HS-5 (cell line): ENCODE measurements at regions not wholly inside any gene's neighbourhood (a gene's known extent, or its start where the extent isn't known, plus 50 kb on each side); places are given as distances from the start of the nearest gene placed in this dataset.
A peak's percentile ranks its signal among the peaks of the same experiment; 100 is the strongest.
"Not testable (repeated sequence)": the region's sequence is repeated elsewhere in the genome, so short reads cannot be mapped to it uniquely, and the experiment has no call there.

Source experiments
- DNase-seq: peaks from one replicate; pipeline ENCODE4 v3.0.0-alpha.2; 2012; ENCODE audit warnings: low read depth

DNA sequence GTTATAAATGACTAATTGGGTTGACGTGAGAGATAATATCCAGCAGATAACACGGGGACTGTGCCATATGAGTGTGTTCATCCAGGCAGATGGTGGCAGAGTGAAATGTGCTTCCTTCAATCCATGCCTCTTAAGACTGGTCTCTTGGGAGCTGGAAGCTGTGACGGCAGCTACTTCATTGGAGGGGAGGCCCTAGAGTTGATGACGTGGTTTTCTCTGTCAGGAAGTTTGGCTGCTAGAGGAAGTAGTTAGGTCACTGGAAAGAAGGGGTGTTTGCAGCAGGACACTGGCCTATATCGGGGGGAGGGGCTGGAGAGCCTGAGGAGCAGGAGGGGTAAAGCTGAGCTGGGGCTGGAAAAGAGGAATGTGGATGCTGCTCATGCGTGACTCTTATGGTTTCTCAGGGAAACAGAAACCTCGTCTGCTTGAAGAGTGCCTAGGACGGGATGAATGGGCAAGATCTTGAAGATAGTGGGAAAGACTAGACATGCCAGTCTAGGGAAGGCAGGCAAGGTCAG, 3051.6 kb downstream of the RPIA start:
- not testable (repeated sequence) for DNase-seq

DNA sequence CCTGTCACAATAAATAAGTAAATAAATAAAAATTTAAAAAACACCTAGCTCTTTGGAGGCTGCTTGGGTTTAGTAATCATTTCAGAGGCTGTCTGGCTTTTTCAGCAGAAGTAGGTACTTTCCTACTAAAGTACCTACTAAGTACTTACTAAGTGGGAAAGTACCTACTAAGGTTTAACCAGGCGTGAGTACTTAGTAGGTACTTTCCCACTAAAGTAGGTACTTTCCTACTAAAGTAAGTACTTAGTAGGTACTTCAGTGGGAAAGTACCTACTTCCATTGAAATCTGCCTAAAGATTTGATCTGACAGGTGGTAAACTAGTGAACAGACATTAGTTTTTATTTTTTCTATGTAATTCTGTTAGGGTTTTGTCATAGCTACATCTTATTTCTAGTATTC, 3052.4 kb downstream of the RPIA start:
- not testable (repeated sequence) for DNase-seq

DNA sequence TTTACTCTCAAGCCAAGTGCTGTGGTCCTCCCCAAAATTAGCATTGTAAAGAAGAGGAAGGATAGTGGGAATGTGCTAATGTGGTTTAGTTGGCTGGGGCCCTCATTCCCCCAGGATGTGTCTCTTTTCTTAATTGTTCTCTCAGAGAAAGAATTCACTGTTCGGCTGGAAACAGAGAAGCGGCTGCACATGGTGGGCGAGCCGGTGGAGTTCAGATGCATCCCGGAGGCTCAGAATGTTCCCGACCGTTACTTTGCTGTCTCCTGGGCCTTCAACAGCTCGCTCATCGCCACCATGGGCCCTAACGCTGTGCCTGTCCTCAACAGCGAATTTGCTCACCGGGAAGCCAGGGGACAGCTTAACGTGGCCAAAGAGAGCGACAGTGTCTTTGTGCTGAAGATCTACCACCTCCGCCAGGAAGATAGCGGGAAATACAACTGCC, 3053.2 kb downstream of the RPIA start:
- not testable (repeated sequence) for DNase-seq

DNA sequence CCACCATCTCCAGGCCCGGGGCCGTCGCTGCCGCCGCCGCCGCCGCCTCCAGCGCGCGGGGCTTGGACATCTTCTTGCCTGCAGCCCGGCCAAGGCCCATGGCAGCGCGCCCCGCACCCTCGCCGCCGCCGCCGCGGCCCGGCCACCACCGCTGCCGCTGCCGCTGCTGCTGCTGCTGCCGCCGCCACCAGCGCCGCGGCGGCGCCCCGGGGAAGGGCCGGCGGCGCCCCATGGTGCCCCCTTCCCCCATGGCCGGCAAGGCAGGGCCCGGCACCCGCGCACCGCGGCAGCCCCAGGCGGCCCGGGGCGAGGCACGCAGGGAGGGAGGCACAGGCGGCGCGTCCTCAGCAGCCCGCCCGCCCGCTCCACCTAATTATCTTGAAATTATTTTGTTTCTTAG, 3057.4 kb downstream of the RPIA start:
- no peak for DNase-seq

DNA sequence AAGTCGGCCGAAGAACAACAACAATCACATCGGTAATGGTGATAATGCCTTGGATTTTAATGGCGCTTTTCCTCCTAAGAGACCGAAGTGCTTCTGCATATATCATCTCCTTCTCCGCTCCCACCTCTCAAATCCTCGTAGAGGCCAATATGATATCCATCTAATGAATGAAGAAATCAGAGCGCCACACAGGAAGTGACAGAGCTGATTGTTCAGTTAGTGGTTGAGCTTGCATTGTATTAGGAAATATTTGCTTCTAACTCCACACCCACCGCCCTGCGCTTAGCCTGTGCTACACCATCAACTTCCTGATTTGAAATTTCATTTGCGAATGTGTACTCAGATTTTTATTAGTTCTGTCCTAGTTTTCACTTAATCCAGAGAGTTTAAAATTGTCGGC, 3058.2 kb downstream of the RPIA start:
- DNase-seq, result not testable (repeated sequence)

DNA sequence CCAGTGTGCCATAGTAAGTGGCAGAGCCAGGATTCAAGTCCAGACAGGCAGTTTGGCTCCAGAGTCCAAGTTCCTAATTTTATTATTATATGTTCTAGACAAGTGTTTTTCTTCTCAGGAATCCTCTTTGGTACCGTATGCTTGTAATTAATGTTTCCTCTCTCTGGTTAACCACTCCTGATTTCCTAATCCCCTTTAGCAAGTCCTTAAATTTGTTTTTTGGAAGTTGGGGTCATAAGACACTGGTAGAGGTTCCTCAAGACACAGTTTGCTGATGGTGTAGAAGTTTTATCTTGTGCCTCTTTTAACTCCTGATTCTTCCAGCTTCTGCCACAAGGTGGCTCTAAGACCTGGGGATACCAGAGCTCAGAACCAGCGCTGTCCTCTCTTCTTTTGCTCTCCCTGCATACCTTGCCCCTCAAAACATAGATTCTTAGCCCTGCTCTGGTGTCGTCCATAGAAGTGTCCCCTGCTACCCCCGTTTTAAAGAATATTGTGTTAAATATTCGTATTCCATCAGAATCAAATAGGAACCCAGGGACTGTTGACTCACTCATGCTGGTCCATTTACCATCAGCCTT, 3068.0 kb downstream of the RPIA start:
- not testable (repeated sequence) for DNase-seq

DNA sequence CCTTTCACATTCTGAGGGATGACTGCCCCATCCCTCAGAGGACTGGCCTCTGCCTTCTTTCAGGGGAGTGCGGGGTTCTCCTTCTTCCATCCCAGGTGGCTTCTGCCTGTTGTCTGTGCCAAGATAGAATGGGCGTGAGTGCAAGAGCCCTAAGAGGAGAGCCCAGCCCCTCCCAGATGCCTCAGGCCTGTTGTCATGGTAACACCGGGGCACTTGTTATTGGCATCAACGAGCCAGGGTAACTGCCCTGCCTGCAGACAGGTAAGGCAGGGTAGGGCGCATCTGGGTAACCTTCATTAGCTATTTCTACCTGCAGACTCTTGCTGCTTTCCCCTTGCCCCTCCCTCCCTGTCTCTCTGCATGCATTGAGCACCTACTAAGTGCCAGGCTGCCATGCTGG, 3069.2 kb downstream of the RPIA start:
- DNase-seq, result not testable (repeated sequence)

DNA sequence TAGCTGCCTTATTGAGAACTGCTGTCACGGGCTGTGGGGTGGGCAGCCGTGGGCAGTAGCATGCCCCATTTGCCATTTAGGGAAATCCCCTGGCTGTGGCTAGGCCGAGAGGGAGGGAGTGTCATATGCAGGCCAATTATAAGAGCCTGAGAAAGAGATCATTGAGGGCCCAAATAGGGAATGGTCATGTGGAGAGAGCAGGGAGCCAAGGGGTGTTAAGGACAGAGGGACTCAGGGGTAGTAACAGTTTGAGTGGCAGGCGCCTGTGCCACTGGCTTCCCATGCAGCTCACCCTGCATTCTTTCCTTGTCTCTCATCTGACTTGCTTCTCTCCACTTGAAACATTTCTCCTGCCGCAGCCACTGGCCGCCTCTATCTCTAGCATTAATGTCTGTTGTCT, 3070.8 kb downstream of the RPIA start:
- not testable (repeated sequence) for DNase-seq

DNA sequence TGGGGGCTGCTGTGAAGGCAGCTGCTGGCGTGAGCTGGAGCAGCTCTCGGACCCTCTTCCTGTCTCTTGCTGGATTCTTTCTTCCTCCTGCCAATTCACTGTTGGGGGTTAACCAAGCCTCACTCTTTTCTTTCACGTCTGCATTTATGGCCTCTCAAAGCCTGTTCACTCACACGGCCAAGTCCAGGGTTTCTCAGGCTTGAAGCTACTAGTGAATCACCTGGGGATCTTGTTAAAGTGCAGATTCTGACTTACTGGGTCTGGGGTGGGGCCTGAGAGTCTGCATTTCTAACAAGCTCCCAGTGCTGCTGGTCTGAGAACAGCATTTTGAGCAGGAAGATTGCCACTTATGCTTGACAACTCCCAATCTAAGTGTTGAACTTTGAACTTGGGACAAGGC, 3072.2 kb downstream of the RPIA start:
- DNase-seq, result not testable (repeated sequence)

DNA sequence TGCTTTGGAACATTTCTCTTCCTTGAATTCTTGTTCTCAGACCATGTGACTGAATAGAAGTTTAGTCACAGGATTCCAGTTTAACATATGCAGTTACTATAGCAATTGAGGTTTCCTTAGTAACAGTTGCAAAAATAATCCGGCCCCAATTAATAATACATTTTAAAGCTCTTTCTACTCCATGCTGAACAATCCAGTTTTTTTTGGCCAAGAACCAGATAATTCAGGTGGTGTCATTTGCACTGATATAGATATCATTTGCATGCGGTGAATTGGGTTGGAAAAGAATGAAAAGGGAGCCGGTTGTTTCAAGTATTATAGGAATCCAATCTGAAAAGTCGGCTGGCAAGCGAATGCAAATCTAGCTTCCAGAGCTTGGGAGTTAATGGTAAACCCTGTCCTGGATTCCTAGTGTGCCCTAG, 3073.1 kb downstream of the RPIA start:
- DNase-seq, result not testable (repeated sequence)

DNA sequence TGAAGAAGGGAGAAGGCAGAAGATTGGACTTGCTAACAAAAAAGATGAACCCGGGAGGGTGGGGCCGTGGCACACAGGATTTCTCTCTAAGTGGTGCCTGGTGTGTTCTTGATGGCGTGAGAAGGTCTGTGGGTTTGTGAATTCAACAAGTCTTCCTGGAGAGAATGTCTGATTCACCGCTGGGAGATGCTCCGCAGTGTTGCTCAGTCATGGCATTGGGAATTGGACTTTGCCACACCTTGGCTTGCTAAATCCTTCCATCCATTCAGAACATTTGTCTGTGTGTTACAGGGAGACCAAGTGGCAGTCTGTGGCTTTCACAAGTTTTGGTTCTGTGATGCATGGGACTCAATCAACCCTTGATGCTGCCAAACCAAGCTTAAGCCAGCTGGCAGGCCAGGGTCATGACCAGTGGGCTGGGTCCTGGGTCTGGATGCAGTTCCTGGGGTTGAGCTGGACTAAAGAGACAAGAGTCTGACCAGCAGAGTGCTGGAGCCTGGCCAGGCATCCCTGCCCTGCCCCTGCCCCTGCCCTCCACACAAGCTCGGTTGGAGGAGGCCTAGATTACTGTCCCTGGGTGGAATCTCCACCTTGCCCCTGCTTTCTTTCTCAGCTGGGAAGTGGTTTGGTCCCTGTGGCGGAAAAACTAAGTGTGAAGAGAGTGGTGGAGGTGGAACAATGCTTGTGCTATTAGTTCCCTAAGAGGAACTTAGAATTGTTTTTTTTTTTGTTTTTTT, 3073.7 kb downstream of the RPIA start:
- DNase-seq, result not testable (repeated sequence)

DNA sequence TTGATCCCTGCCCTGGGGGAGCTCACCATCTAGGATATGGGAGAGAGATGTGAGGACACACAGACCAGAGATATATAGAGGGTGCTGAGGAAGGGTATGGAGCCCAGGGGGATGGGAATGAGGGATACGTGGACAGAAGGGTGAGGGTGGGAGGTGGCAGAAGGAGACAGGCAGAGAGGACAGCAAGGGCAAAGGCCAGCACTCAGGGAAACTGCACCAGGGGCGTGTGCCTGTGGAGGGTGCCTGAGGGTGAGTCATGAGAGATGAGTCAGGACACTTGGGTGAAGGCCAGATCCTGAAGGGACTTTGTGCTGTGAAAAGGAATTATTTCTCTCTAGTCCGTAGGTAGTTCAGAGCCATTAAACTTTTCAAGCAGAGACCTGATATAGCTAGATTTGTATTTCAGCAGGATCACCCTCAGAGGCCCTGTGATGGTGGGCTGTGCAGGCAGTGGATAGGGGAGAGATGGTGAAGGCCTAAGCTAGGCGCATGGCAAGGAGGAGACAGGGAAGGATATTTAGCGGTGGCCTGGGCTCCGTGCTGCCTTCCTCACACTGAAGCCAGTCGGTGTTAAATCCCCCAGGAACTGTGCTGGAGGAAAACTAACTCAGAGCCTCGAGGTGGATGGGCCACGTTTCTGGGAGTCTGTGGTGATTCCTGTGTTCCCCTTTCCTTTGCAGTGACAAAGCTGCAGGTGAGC, 3075.0 kb downstream of the RPIA start:
- peak; percentile 58 for DNase-seq

DNA sequence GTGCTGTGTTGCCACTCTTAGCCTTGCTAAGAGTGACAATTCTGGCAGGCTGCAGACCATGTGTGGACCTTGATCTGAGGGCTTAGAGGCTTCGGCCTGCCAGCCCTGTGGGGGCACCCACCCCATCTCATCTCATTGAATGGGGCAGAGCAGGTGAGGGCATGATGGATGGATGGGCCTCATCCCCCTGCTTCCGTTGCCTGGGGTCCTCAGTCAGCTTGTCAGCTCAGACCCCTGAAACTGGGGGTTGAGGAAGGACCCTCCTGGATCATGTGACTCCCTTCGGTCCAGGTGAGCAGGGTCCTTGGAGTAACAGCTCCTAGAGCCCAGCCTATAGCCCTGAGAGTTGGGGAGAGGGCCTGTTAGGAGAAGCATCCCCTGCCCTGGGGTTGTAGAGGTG, 3076.8 kb downstream of the RPIA start:
- DNase-seq, result not testable (repeated sequence)

DNA sequence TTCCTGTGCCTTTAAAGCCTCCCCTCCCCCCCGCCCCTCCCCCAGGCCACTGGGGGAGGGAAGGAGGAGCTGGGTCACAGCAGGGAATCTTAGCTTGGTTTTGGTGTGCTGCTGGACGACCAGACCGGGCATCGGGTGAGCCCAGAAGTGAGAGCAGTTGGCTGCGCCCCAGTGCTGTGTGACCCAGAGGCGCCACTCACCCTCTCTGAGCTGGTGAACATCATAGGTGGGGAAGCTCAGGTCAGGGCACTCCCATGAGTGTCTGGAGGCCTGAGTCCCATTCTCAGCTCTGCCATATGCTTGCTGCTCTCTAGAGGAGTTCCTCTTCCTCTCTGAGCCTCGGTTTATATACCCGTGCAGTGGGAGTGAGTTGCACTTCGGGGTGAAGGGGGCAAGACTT, 3077.5 kb downstream of the RPIA start:
- not testable (repeated sequence) for DNase-seq

DNA sequence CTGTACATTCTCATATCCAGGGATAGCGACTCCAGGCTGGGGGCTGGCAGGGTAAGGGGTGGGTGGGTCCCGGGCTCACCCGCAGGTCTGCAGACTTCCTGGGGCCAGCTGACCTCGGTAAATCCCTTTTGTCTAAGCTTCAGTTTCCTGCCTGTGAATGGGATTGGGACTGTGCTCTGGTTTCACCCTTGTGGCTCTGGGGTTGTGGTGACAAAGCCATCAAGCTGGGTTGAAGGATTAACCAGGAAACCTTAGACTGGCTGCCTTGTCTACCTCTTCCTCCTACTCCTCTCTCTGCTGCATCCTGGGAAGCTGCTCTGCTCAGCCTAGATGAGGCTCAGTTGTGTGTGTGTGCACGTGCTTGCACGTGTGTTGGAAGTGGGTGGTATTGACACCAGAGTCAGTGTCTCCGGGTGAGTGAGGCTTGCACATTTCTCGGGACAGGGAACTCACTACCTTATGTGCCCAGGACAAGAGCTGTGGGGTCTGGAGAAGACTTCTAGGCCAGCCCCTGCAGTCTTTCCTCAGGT, 3078.6 kb downstream of the RPIA start:
- not testable (repeated sequence) for DNase-seq

DNA sequence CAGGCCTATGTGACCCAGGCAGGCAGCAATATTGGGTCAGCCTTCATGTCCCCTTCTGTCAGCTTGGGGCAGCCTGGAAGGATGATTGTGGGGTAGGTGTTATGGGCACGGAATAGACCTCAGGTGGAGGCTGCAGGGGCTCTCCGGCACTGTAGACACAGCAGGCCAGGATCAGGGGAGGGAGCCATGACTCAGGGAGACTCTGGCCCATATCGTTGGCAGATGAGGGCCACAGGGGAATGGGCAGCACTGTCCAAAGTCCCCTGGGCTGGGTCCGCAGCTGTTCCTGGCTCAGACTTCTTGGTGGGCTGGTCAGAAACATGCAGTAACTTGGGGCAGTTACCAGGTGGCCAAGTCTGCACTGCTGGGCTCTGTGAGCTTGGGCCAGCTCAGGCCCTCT, 3080.1 kb downstream of the RPIA start:
- DNase-seq, result not testable (repeated sequence)

DNA sequence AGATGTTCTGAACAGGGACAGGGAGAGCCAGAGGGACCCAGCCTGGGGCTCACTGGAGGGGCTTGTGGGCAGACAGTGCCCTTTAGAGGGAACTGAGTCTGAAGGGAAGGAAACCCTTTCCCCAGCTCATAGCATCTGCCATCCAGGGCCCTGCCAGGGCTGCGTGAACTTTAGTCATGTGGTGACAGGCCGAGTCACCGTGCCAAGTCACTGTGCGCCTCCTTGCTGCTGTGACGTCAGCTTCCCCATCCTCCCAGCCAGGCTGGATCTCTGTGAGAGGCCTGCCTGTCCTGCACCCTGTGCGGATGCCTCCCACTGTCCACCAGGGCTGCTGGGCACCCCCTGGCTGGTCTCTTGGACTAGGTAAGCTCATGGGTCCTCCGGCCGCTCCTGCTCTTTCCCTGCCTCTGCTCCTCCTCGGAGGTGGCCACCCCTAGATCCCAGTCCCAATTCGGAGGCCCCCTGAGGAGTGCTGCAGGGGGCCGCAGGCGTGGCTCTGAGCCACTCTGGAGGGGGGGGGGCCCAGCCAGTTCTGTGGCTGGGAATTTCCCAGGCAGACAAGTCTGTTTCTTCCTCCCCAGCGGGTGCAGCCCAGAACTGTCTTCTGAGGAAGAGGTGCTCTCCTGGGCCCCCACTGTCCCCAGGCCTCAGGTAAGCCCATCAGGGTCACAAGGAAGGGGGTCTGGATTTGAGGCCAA, 3080.9 kb downstream of the RPIA start:
- DNase-seq, result not testable (repeated sequence)

DNA sequence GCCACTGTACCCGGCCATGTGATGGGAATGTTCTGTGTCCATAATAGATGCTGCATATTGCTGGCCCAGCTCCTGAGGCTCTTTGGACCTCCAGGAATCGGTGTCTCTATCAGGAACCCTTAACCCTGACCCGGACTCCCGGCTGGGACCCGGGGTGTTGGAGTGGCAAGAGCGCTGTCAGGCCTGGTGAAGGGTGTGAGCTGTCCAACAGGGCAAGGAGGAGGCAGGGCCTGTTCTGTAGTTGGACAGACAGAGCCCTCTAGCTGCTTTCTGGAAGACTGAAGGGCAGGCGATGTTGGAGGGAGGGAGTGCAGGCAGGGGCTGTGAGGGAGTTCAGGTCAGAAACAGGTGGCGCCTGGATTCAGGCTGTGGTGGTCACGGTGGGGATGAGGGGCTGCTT, 3082.3 kb downstream of the RPIA start:
- DNase-seq, result not testable (repeated sequence)

DNA sequence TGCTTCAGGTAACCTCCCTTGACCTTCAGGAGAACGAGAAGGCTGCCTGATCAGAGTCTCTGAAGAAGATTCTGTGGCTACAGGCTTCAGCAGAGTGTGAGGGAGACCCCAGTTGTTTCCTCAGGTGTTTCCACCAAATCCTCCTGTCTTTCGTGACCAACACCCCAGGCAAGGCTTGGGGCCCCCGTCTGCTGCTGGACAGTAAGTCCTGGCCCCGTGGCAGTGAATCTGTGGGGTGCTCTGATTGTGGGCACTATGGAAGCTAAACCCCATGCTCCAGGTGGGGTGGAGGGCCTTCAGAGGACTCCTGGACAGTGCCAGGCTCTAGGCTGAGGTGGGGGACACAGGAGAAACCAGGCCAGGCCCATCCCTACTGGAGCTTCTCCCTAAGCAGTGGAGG, 3083.7 kb downstream of the RPIA start:
- not testable (repeated sequence) for DNase-seq

DNA sequence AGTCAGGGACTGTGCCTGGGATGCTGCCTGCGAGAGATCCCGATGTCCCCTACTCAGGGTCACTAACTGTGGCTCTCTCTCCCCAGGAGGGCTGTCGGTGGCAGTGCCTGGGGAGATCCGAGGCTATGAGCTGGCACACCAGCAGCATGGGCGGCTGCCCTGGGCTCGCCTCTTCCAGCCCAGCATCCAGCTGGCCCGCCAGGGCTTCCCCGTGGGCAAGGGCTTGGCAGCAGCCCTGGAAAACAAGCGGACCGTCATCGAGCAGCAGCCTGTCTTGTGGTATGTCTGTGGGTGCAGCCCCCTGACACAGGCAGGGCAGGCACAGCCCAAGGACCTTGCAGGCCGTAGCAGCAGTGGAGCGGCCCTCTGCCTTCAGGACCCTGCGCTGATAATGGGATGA, 3088.9 kb downstream of the RPIA start:
- DNase-seq, result not testable (repeated sequence)

DNA sequence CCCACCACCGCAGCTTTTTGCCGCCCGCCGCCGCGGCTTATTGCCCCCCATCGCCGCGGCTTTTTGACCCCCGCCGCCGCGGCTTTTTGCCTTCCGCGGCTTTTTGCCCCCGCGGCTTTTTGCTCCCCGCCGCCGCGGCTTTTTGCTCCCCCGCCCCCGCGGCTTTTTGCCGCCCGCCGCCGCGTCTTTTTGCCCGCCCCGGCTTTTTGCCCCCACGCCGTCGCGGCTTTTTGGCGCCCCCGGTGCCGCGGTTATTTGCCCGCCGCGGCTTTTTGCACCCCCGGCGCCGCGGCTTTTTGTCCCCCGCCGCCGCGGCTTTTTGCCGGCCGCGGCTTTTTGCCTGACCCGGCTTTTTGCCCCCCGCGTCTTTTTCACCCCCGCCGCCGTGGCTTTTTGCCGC, 3061.8 kb upstream of the TEKT4 start:
- DNase-seq, result not testable (repeated sequence)
